Aorta (tissue), 5 donors: ENCODE measurements at regions not wholly inside any gene's neighbourhood (a gene's known extent, or its start where the extent isn't known, plus 50 kb on each side); places are given as distances from the start of the nearest gene placed in this dataset.
"Not testable (repeated sequence)": the region's sequence is repeated elsewhere in the genome, so short reads cannot be mapped to it uniquely, and the experiment has no call there.

ENCODE experiments used
- ATAC-seq: fragments of 200-7000 bp; cut with Tn5 transposase; one replicate; pipeline ENCODE4 v1.9.1; 2022; ENCODE audit warnings: moderate library complexity; ENCODE audit not compliant: low FRiP score
- DNase-seq, 2 donors: peaks; one replicate each; pipeline ENCODE4 v3.0.0-alpha.2; 2020
- H3K27ac ChIP-seq, 2 donors: one replicate each; pipeline ENCODE4 v1.5.1; 2013; ENCODE audit warnings: low read length in 2 of 2, mild to moderate bottlenecking in 2 of 2, moderate library complexity in 2 of 2, control low read depth in 1 of 2, inconsistent platforms in 1 of 2, low read depth in 1 of 2
- H3K27me3 ChIP-seq, 2 donors: one replicate each; pipeline ENCODE4 v1.6.1; 2013; ENCODE audit warnings: control low read depth in 1 of 2, low read length in 1 of 2, mild to moderate bottlenecking in 1 of 2, moderate library complexity in 1 of 2; ENCODE audit not compliant: insufficient read depth in 2 of 2, control insufficient read depth in 1 of 2
- H3K36me3 ChIP-seq, 2 donors: one replicate each; pipeline ENCODE4 v1.6.1; 2013; ENCODE audit warnings: control low read depth in 1 of 2, low read length in 1 of 2, mild to moderate bottlenecking in 1 of 2; ENCODE audit not compliant: insufficient read depth in 2 of 2, control insufficient read depth in 1 of 2
- H3K4me1 ChIP-seq, 2 donors: one replicate each; pipeline ENCODE4 v1.6.1; 2013; ENCODE audit warnings: low read length in 2 of 2, control low read depth in 1 of 2, mild to moderate bottlenecking in 1 of 2, moderate library complexity in 1 of 2; ENCODE audit not compliant: insufficient read depth in 2 of 2, control insufficient read depth in 1 of 2
- H3K4me3 ChIP-seq, 2 donors: one replicate each; pipeline ENCODE4 v1.5.1; 2013; ENCODE audit warnings: low read length in 2 of 2, control low read depth in 1 of 2, mild to moderate bottlenecking in 1 of 2
- H3K9me3 ChIP-seq: one replicate; pipeline ENCODE4 v1.6.1; 2013; ENCODE audit warnings: mild to moderate bottlenecking, low read length; ENCODE audit not compliant: control insufficient read depth
- WGBS, 2 donors: extraction: QIAGEN DNeasy Blood & Tissue Kit; methylation state at CpG; one replicate each; pipeline ENCODE4 v1.1.7; 2013; 5-methylcytosine and 5-hydroxymethylcytosine counted together
- intact Hi-C, 2 donors: fragments of 100-400 bp; cut with DNase I; formaldehyde crosslinking; loops; one replicate each; pipeline versions ENCODE4 v1.14.2 to v1.15.0; 2022
- donor health status: healthy with polysubstance abuse.
- donor health status: Bipolar disorder and iron deficiency.
- donor health status: DM: no; HTN: no; CAD: no.
- donor health status: DM: no; HTN: no; CAD: no.
- donor health status: DM: yes; HTN: yes; CAD: no.

DNA sequence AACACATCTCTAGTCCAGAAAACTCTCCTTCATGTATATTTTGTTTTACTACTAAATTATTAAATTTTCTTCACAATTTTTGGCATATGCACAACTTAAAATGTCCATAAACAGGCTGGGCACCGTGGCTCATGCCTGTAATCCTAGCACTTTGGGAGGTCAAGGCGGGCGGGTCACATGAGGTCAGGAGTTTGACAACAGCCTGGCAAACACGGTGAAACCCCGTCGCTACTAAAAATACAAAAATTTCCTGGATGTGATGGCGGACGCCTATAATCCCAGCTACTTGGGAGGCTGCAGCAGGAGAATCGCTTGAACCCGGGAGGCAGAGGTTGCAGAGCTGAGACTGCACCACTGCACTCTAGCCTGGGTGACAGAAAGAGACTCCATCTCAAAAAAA, 739.9 kb upstream of the LRRTM4 start:
- 52 to 64% methylated on average over 10 of the region's 10 CpGs for WGBS, 2 donors
- intact Hi-C loops = not testable (repeated sequence)

DNA sequence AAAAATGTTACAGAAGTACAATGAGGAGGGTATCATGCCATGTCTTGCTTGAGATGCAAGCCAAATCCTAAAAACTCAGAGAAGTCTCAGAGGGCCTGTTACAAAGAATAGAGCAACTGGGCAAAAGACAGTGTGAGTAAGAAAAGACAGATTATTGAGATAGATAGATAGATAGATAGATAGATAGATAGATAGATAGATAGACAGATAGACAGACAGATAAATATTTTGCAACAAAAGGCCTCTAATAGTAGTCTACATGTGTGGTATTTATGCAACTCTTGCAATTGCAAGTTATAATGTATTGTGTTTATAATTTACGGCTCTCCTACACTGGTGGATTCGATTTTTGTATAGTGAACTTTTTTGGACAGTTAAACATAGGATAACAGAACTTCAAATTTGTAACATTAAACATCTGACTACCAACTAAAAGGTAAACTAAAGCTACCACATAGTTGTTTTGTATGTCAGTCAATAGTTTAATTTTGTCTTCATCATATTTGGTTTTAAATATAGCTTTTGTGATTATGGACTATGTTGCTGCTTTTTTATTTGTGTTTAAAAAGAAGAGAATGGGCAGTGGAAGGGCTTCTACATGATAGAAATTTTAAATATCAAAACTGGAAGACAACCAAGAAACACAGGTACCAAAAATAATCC, 740.7 kb upstream of the LRRTM4 start:
- intact Hi-C loops = no loop called here
- no peaks in the 10 kb centered on the region for H3K4me1 ChIP-seq
- no peaks in the 10 kb centered on the region for H3K9me3 ChIP-seq
- DNase-seq = no peak
- H3K36me3 ChIP-seq = no peaks in the 10 kb centered on the region
- no peak overlapping the region for H3K4me3 ChIP-seq
- no peak for ATAC-seq
- H3K27me3 ChIP-seq = no peaks in the 10 kb centered on the region
- WGBS, 2 donors = 60% methylated on average over 2 of the region's 2 CpGs
- H3K27ac ChIP-seq = no peak overlapping the region

More for the DNA sequence above, 739.9 kb upstream of the LRRTM4 start:
- not testable (repeated sequence) for H3K4me3 ChIP-seq, H3K27me3 ChIP-seq, ATAC-seq, H3K4me1 ChIP-seq, H3K27ac ChIP-seq, DNase-seq, H3K9me3 ChIP-seq, H3K36me3 ChIP-seq

GRCh38 chr2:78263571-78263970, 741.4 kb upstream of the LRRTM4 start:
- intact Hi-C loops = no loop called here
- Histone ChIP-seq H3K4me1 (no peaks in the 10 kb centered on the region), H3K27me3 (no peaks in the 10 kb centered on the region), H3K36me3 (no peaks in the 10 kb centered on the region), H3K4me3 (no peak overlapping the region), H3K27ac (no peak overlapping the region), H3K9me3 (no peaks in the 10 kb centered on the region)
- DNase-seq (no peak), ATAC-seq (no peak)
- WGBS, 2 donors = 36% methylated on average over 1 of the region's 1 CpG

DNA sequence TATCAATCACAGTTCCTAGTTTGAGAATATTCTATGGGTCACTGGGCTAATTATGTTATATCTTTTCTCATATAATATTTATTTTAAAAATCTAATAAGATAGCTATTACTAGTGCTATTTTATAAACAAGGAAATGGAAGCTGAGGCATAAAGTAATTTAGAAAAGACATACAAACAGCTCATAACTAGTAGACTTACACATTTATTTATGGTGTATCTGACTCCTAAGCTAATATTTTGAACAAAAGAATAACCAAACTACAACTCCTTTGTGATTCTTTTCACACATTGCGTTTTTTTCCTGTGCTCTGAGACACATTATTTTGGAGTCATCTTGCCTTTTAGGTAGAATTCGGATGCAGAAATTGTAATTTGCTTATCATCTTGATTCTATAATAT, 742.0 kb upstream of the LRRTM4 start:
- Histone ChIP-seq H3K36me3 (no peaks in the 10 kb centered on the region), H3K4me1 (no peaks in the 10 kb centered on the region), H3K9me3 (no peaks in the 10 kb centered on the region), H3K27ac (no peak overlapping the region), H3K4me3 (no peak overlapping the region), H3K27me3 (no peaks in the 10 kb centered on the region)
- ATAC-seq = no peak
- 86 to 88% methylated on average over 2 of the region's 2 CpGs for WGBS, 2 donors
- DNase-seq = no peak
- intact Hi-C loops = no loop called here

- WGBS, 2 donors = 94% methylated on average over 5 of the region's 5 CpGs
Observed at GRCh38 chr2:78281164-78281563, 744.3 kb upstream of the REG3G start.

DNA sequence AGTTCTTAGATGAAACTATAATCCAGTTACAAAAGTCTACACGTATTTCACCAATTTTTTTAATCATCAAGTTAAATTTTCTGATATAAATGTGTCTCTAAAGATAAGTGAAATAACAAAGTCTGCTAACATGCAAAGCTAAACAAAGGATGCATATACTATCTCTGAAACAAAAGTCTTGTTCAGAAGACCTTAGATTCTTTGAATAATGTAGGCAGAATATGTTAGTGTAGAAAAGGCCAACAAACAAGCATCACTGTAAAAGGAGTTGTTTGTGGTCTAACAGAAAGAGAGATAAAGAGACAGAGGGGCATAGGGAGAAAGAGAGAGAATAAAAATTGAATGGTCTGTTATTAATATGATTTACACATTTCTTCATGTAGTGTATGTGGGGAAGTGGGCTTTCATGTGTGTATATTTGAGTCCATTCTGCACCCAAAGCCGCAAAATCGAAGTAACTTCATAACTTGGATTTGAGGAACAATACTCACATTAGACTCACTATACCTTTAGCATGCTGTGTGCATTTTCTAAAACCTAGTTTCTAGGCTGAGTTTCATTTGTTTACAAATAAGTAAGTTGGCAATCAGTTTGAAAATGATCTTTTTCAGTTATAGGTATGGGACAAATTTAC, 734.8 kb upstream of the REG3G start:
- ATAC-seq = no peak
- WGBS, 2 donors = 78 to 81% methylated on average over 3 of the region's 3 CpGs

More at GRCh38 chr2:78281164-78281563, 744.3 kb upstream of the REG3G start:
- intact Hi-C loops = no loop called here
- H3K27me3 ChIP-seq = no peaks in the 10 kb centered on the region
- H3K4me1 ChIP-seq = no peaks in the 10 kb centered on the region
- peaks cover 1% of the 10 kb centered on the region for H3K9me3 ChIP-seq
- no peaks in the 10 kb centered on the region for H3K36me3 ChIP-seq
- DNase-seq (no peak), ATAC-seq (no peak)
- H3K27ac ChIP-seq = no peak overlapping the region
- H3K4me3 ChIP-seq = no peak overlapping the region

DNA sequence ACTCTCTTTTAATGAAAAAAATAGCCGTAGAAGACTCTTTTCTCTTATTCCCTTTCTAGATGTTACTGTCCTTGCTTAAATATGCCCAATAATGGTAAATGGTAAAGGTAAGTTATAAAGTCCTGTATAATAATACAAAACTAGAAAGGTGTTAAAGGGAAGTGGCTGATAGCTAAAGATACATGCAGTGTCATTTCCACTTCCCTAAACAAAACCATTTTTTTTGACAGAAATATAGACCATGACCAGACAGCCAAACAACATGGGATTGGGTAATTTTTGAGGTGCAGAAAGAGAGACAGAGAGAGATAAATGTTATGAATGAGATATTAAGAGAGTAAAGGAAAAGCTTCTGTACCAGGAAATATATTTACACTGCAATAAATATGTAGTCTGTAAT, 731.7 kb upstream of the REG3G start:
- Histone ChIP-seq H3K4me3 (no peak overlapping the region), H3K27ac (no peak overlapping the region), H3K36me3 (no peaks in the 10 kb centered on the region), H3K9me3 (no peaks in the 10 kb centered on the region), H3K27me3 (no peaks in the 10 kb centered on the region), H3K4me1 (no peaks in the 10 kb centered on the region)
- 43 to 92% methylated on average over 1 of the region's 1 CpG for WGBS, 2 donors
- intact Hi-C loops = no loop called here
- DNase-seq = no peak
- ATAC-seq = no peak

More for the DNA sequence above, 734.8 kb upstream of the REG3G start:
- DNase-seq = no peak
- Histone ChIP-seq H3K9me3 (no peaks in the 10 kb centered on the region), H3K4me3 (no peak overlapping the region), H3K36me3 (no peaks in the 10 kb centered on the region), H3K27me3 (no peaks in the 10 kb centered on the region), H3K27ac (no peak overlapping the region), H3K4me1 (no peaks in the 10 kb centered on the region)
- intact Hi-C loops = no loop called here

GRCh38 chr2:78301166-78301789, 724.2 kb upstream of the REG3G start:
- intact Hi-C loops = no loop called here
- no peak for DNase-seq
- Histone ChIP-seq H3K27me3 (no peaks in the 10 kb centered on the region), H3K36me3 (no peaks in the 10 kb centered on the region), H3K9me3 (no peaks in the 10 kb centered on the region), H3K4me3 (no peak overlapping the region), H3K27ac (no peak overlapping the region), H3K4me1 (no peaks in the 10 kb centered on the region)
- ATAC-seq = no peak
- WGBS, 2 donors = 34 to 48% methylated on average over 6 of the region's 6 CpGs

DNA sequence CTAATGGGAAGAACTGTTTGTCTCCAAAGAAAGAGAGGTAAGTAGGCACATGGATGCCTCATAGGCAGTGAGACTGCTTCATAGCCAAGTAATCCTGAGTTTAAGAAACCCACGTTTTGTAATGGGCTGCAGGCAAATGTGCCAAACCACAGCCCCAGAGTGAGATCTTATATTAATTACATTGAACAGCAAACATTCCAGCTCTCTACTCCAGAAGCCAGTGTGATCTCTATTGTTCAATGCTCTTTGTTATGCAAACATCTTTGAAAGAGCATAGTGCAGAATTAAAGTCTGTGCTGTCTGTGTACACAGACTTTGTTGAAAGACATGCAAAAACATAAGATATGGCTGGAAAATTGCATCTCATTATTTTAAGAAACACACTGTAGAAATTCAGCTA, 720.8 kb upstream of the REG3G start:
- Histone ChIP-seq H3K27ac (no peak overlapping the region), H3K4me1 (no peaks in the 10 kb centered on the region), H3K9me3 (no peaks in the 10 kb centered on the region), H3K27me3 (no peaks in the 10 kb centered on the region), H3K36me3 (no peaks in the 10 kb centered on the region), H3K4me3 (no peak overlapping the region)
- intact Hi-C loops = no loop called here
- DNase-seq (no peak), ATAC-seq (no peak)
- WGBS, 2 donors = 18 to 25% methylated on average over 1 of the region's 1 CpG
